IMR-90 (cell line): ENCODE measurements at regions not wholly inside any gene's neighbourhood (a gene's known extent, or its start where the extent isn't known, plus 50 kb on each side); places are given as distances from the start of the nearest gene placed in this dataset.

ENCODE experiments used
- BHLHE40 ChIP-seq: fragments of 150-350 bp; IDR thresholded peaks from 2 replicates; pipeline ENCODE4 v1.6.1; 2016; ENCODE audit warnings: mild to moderate bottlenecking, low read depth, low read length
- CEBPB ChIP-seq: IDR thresholded peaks from 2 replicates; pipeline ENCODE4 v1.6.1; 2012; ENCODE audit warnings: low read depth, low read length, improper control_type of control experiment
- FOS ChIP-seq: fragments of 150-350 bp; IDR thresholded peaks from 2 replicates; pipeline ENCODE4 v1.6.1; 2016; ENCODE audit warnings: low read depth, low read length
- MAFK ChIP-seq: IDR thresholded peaks from 2 replicates; pipeline ENCODE4 v1.6.1; 2012; ENCODE audit warnings: low read depth, low read length, improper control_type of control experiment
- POLR2A ChIP-seq: IDR thresholded peaks from 2 replicates; pipeline ENCODE4 v1.6.1; 2012; ENCODE audit warnings: mild to moderate bottlenecking, low read depth, low read length
- RFX5 ChIP-seq: IDR thresholded peaks from 2 replicates; pipeline ENCODE4 v1.8.0; 2012; ENCODE audit warnings: low read depth, mild to moderate bottlenecking, low read length, moderate library complexity
- TF ChIP-seq, protein P1 (sequence below): conservative IDR thresholded peaks from 2 replicates; pipeline ENCODE4 v1.5.1; 2012; ENCODE audit warnings: mild to moderate bottlenecking, low read depth, low read length, improper control_type of control experiment

DNA sequence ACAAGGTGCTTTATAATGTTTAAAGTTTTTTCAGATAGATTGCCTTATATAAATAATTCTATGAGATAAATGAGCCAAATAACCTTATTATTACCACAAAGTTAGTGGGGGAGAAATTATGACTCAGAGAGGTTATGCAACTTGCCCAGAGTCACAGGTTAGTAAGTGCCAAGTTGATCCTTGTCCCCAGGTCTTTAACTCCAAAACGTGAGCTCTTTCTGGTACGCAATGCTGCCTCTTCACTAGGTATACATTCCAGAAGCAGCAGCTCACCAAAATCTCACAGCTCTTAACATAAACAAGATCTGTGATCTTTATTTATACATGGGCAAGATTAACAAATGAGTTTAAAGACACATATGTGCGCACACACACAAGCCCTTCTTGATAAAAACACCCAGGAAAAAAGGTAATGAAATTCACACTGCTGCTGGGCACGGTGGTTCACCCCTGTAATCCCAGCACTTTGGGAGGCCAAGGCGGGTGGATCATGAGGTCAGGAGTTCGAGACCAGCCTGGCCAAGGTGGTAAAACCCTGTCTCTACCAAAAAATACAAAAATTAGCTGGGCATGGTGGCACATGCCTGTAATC is 59.8 kb upstream of the NR2F2 start:
- TF ChIP-seq, protein P1, sequence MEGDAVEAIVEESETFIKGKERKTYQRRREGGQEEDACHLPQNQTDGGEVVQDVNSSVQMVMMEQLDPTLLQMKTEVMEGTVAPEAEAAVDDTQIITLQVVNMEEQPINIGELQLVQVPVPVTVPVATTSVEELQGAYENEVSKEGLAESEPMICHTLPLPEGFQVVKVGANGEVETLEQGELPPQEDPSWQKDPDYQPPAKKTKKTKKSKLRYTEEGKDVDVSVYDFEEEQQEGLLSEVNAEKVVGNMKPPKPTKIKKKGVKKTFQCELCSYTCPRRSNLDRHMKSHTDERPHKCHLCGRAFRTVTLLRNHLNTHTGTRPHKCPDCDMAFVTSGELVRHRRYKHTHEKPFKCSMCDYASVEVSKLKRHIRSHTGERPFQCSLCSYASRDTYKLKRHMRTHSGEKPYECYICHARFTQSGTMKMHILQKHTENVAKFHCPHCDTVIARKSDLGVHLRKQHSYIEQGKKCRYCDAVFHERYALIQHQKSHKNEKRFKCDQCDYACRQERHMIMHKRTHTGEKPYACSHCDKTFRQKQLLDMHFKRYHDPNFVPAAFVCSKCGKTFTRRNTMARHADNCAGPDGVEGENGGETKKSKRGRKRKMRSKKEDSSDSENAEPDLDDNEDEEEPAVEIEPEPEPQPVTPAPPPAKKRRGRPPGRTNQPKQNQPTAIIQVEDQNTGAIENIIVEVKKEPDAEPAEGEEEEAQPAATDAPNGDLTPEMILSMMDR: no peak
- TF ChIP-seq POLR2A (no peak), CEBPB (peak; percentile 94), MAFK (no peak), FOS (peak; percentile 66), RFX5 (no peak), BHLHE40 (peak; percentile 98)
